K562 (cell line): ENCODE measurements at regions not wholly inside any gene's neighbourhood (a gene's known extent, or its start where the extent isn't known, plus 50 kb on each side); places are given as distances from the start of the nearest gene placed in this dataset.

ENCODE experiments used
- ASH1L ChIP-seq: fragments of 450-650 bp; IDR thresholded peaks from 2 replicates; pipeline ENCODE4 v1.6.1; 2018; ENCODE audit warnings: borderline replicate concordance, mild to moderate bottlenecking, low read depth; ENCODE audit not compliant: partially characterized antibody
- ATF1 ChIP-seq, 2 experiments: fragments of 450-650 bp in 1 of 2; IDR thresholded peaks; 2 replicates each; pipeline ENCODE4 v1.6.1; 2016; ENCODE audit warnings: missing compliant biosample characterization in 1 of 2, missing genetic modification characterization in 1 of 2
- ATF7 ChIP-seq: fragments of 450-650 bp; IDR thresholded peaks from 2 replicates; pipeline ENCODE4 v1.7.1; 2014; ENCODE audit warnings: mild to moderate bottlenecking, moderate library complexity
- CHD4 ChIP-seq: fragments of 200-600 bp; sonication (generic); IDR thresholded peaks from 3 replicates; pipeline ENCODE4 v1.6.1; 2012; ENCODE audit warnings: low read depth, mild to moderate bottlenecking, mixed read lengths, low read length, inconsistent platforms; ENCODE audit not compliant: insufficient read depth, insufficient replicate concordance, poor library complexity, severe bottlenecking
- DPF2 ChIP-seq: fragments of 450-650 bp; IDR thresholded peaks from 2 replicates; pipeline ENCODE4 v1.6.1; 2016
- HDAC6 ChIP-seq: IDR thresholded peaks from 2 replicates; pipeline ENCODE4 v1.6.1; 2012; ENCODE audit warnings: low read depth, mild to moderate bottlenecking, control low read depth, inconsistent platforms, low read length, moderate library complexity
- KLF1 ChIP-seq: fragments of 450-650 bp; IDR thresholded peaks from 2 replicates; pipeline ENCODE4 v1.6.1; 2016; ENCODE audit warnings: missing genetic modification characterization, missing compliant biosample characterization
- NR3C1 ChIP-seq: sonication (generic); formaldehyde crosslinking; IDR thresholded peaks from 2 replicates; pipeline ENCODE4 v1.8.1; 2022; ENCODE audit warnings: missing genetic modification reagents
- RHOXF2B ChIP-seq: fragments of 250-450 bp; sonication (Bioruptor Pico); conservative IDR thresholded peaks from 2 replicates; pipeline ENCODE4 v1.5.1; 2021
- SMC3 ChIP-seq: conservative IDR thresholded peaks from 2 replicates; pipeline ENCODE4 v1.6.1; 2011; ENCODE audit warnings: low read depth, low read length, improper control_type of control experiment; ENCODE audit not compliant: insufficient read depth
- TAF1 ChIP-seq: IDR thresholded peaks from 2 replicates; pipeline ENCODE4 v1.6.1; 2011; ENCODE audit warnings: mild to moderate bottlenecking, low read length, moderate library complexity; ENCODE audit not compliant: insufficient read depth, control insufficient read depth, severe bottlenecking; ENCODE audit errors: extremely low read depth
- ZFP30 ChIP-seq: fragments of 250-450 bp; sonication (Bioruptor Pico); IDR thresholded peaks from 2 replicates; pipeline ENCODE4 v1.8.0; 2022; ENCODE audit warnings: moderate library complexity, mild to moderate bottlenecking, inconsistent platforms, borderline replicate concordance
- ZNF668 ChIP-seq: fragments of 250-450 bp; sonication (Bioruptor Pico); IDR thresholded peaks from 2 replicates; pipeline ENCODE4 v1.8.0; 2022; ENCODE audit warnings: mild to moderate bottlenecking, inconsistent platforms
- TF ChIP-seq, protein P1 (sequence below): IDR thresholded peaks from 3 replicates; pipeline ENCODE4 v1.6.1; 2011; ENCODE audit warnings: borderline replicate concordance, mild to moderate bottlenecking; ENCODE audit not compliant: insufficient read length, insufficient read depth

DNA sequence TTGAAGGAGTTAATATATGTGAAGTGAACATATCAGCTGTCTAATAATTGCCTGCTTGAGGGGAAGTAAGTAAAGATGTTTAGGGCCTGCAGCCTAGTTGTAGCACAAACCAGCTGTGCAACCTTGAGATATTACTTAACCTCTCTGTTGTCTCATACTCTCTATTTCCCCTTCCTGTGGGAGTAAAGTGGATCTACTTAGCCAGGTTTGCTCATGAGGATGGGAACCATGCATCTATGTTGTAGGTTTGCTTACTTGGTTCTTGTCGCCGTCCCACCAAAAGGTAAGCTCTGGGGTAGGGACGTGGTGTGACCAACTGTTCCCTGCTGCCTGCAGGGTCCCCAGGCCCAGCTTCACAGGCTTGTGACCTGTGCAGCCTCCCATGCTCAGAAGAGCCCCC, 362.7 kb upstream of the SULF2 start:
- TF ChIP-seq ZFP30 (CRISPR knock-in tag) (no peak), TAF1 (no peak), ATF7 (no peak), KLF1 (no peak), SMC3 (no peak), ATF1 (CRISPR knock-in tag; IDR thresholded peaks at IDR 0.05) (no peak), ATF1 (tag; IDR thresholded peaks at IDR 0.05) (no peak), RHOXF2B (CRISPR knock-in tag) (no peak), NR3C1 (no peak), DPF2 (no peak), ASH1L (no peak), CHD4 (no peak), HDAC6 (no peak), ZNF668 (CRISPR knock-in tag) (no peak)
- TF ChIP-seq, protein P1, sequence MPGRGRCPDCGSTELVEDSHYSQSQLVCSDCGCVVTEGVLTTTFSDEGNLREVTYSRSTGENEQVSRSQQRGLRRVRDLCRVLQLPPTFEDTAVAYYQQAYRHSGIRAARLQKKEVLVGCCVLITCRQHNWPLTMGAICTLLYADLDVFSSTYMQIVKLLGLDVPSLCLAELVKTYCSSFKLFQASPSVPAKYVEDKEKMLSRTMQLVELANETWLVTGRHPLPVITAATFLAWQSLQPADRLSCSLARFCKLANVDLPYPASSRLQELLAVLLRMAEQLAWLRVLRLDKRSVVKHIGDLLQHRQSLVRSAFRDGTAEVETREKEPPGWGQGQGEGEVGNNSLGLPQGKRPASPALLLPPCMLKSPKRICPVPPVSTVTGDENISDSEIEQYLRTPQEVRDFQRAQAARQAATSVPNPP = no peak
